ENCODE measurements at regions not wholly inside any gene's neighbourhood (a gene's known extent, or its start where the extent isn't known, plus 50 kb on each side); places are given as distances from the start of the nearest gene placed in this dataset.

DNA sequence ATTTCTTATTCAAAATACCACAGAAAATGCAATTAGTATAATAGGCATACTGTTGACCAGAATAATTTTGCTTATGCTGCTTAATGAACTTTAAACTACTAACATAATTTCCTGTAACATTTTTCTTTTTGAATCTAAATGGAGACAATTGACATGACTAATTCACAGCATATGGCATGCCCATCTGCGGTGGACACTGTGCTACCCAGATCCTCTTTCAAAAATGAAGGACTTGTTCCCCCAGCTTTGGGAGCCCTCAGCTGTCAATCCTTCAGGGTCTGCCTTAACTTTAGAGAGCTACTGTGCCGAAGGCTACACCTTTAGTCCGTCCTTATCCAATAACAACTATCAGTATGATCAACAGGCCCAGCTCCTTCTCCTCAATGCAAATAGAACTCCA lies 789.0 kb downstream of the PLA2G4A start:
- TF ChIP-seq, protein P1, sequence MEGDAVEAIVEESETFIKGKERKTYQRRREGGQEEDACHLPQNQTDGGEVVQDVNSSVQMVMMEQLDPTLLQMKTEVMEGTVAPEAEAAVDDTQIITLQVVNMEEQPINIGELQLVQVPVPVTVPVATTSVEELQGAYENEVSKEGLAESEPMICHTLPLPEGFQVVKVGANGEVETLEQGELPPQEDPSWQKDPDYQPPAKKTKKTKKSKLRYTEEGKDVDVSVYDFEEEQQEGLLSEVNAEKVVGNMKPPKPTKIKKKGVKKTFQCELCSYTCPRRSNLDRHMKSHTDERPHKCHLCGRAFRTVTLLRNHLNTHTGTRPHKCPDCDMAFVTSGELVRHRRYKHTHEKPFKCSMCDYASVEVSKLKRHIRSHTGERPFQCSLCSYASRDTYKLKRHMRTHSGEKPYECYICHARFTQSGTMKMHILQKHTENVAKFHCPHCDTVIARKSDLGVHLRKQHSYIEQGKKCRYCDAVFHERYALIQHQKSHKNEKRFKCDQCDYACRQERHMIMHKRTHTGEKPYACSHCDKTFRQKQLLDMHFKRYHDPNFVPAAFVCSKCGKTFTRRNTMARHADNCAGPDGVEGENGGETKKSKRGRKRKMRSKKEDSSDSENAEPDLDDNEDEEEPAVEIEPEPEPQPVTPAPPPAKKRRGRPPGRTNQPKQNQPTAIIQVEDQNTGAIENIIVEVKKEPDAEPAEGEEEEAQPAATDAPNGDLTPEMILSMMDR (conservative IDR thresholded peaks at IDR 0.05; ENCODE audit: low read depth, low read length), result no peak
- no peak for DNase-seq (ENCODE audit: low read depth)
- H3K4me3 ChIP-seq (ENCODE audit: low read depth, low read length), result no peak overlapping the region

DNA sequence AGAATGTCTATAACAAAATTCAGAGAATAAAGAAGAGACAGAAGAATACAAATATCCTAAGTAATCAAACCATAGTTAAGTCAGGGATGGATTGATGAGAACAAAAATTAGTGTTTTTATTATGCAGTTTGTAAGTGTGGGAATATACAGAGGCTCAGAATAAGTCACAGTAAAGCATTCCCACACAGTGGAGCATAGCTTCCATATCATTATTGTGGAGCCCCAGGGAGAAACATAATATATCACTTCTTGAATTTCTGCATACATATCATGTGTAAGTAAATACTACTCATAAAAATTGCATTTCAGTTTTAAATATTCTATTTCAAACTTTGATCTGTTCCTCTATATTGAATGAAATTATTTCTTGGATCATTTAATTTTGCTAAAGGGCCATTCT lies 790.4 kb downstream of the PLA2G4A start:
- TF ChIP-seq, protein P1 (conservative IDR thresholded peaks at IDR 0.05; ENCODE audit: low read depth, low read length), result no peak

DNA sequence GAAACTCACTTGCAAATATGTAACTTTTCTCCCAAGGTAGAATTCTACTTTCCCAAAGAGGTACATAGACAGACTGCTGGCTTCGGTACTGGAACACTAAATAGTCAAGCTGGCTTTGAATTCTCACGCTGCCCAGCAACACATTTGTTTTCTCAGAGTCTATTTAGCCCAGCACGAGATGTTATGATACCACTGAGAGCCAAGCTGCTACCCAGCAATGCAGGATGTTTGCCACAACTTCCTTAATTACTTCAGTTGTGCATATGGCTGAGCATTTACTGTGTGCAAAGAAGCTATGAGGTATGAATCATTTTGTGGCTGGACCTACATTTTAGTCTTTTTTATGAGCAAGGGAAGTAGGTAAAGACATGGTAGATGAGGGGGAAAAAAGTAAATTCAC lies 793.2 kb downstream of the PLA2G4A start:
- TF ChIP-seq, protein P1 (conservative IDR thresholded peaks at IDR 0.05; ENCODE audit: low read depth, low read length), result no peak
- DNase-seq (ENCODE audit: low read depth), result peak; percentile 44
- H3K4me3 ChIP-seq (ENCODE audit: low read depth, low read length), result no peak overlapping the region

More for the DNA sequence above, 790.4 kb downstream of the PLA2G4A start:
- no peak for DNase-seq (ENCODE audit: low read depth)
- H3K4me3 ChIP-seq (ENCODE audit: low read depth, low read length), result no peak overlapping the region

DNA sequence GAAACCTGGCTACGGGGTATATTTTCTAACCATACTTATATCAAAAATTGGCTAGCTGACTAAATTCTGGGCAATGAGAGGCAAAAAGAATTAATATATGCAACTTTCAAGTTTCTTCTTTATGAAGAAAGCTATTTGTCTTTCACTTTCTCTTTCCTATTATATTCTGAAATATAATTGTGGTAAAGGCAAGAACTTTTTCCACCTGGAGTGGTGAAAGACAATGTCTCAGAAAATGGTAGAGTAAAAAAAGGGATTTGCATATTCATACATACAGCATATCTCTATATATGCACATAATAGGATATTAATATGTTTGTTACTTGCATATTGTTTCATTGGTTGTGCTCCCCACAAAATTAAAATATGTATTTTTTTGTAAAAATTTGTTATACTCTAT lies 793.8 kb downstream of the PLA2G4A start:
- H3K4me3 ChIP-seq (ENCODE audit: low read depth, low read length), result no peak overlapping the region
- no peak for DNase-seq (ENCODE audit: low read depth)
- TF ChIP-seq, protein P1 (conservative IDR thresholded peaks at IDR 0.05; ENCODE audit: low read depth, low read length), result no peak

DNA sequence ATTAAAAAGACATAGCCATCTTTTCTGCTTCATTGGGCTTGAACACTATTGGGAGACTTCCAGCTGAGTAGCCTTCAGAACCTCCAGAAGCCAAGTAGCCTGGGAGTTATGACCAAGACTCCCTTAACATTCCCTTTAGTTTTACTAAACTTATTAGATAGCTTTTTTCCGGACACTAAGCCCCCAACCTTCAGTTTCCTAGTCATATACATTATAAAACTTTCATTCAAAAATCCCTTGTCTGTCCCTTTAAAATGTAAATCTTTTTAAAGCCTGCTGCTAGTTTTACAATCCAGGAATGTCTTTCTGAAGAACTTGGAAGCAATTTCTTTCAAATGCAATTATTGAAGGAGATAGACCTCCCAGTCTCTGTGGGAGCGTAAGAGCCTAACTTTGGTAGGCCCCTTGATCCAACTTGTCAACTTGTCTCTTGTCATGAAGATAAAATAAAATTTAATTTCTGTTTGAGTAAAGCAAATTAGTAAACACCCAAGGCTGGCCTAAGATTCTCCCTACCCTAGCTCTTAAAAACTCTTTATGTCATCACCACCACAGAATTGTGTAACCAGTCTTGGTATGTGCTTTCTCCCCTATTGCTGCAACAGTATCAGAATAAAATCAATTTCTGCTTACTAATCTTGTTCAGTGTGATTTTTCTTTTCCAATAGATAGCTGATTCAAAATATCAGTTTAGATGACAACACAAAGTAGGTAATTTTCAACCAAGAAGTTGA lies 796.2 kb downstream of the PLA2G4A start:
- H3K4me3 ChIP-seq (ENCODE audit: low read depth, low read length), result no peak overlapping the region
- TF ChIP-seq, protein P1 (conservative IDR thresholded peaks at IDR 0.05; ENCODE audit: low read depth, low read length), result no peak
- DNase-seq (ENCODE audit: low read depth), result peak; percentile 59

DNA sequence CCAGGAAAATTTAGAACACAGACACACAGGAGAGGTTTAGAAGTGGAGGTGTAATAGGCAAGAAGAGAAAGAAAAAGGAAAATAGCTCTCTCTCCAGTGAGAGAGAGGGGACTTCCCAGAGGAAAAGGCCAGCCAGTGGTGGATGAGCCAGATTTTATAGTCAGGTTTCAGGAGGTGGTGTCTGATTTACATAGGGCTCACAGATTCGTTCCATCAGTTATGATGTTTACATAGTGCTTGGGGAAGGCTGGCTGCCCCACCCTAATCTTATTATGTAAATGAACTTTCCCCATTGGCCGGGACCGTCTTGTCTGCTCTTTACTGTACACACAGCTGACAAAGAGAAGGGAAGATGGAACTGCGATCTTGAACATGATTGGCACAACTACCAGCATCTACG lies 797.3 kb downstream of the PLA2G4A start:
- no peak overlapping the region for H3K4me3 ChIP-seq (ENCODE audit: low read depth, low read length)
- DNase-seq (ENCODE audit: low read depth), result peak; percentile 7
- TF ChIP-seq, protein P1 (conservative IDR thresholded peaks at IDR 0.05; ENCODE audit: low read depth, low read length), result no peak

DNA sequence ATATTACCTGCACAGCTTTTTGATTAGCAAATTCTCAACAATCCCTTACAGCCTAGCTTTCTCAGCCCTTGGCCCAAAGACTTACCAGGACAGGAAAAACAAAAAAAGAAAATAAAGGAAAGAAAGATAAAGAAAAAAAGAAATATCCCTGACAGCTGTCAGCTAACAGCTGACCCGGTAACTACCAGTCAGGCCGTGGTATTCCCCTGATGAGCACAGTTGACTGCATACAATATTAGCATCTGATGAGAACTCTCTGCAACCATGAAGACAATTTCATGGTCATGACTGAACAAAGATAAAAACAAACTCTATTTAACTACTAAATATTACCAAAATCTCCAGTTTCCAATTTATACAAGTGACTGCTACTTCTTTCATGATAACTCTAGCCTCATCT lies 798.8 kb downstream of the PLA2G4A start:
- no peak for DNase-seq (ENCODE audit: low read depth)
- TF ChIP-seq, protein P1 (conservative IDR thresholded peaks at IDR 0.05; ENCODE audit: low read depth, low read length), result no peak
- no peak overlapping the region for H3K4me3 ChIP-seq (ENCODE audit: low read depth, low read length)

All from choroid plexus epithelial cell (primary cell).